SW480 (cell line): ENCODE measurements at regions not wholly inside any gene's neighbourhood (a gene's known extent, or its start where the extent isn't known, plus 50 kb on each side); places are given as distances from the start of the nearest gene placed in this dataset.

Experiments
- DNase-seq: peaks from one replicate; pipeline ENCODE4 v3.0.0-alpha.2; 2016; ENCODE audit warnings: low spot score

DNA sequence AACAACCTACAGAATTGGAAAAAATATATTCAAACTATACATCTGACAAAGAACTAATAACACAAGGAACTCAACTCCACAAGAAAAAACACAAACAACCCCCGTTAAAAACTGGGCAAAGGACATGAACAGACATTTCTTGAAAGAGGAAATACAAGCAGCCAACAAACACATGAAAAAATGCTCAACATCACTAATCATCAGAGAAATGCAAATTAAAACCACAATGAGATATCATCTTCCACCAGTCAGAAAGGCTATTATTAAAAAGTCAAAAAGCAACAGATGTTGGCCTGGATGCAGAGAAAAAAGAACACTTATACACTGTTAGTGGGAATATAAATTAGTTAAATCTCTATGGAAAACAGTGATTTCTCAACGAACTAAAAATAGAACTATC lies 82.6 kb upstream of the CCDC91 start:
- no peak for DNase-seq

GRCh38 chr12:28108599-28108998 lies 81.7 kb upstream of the CCDC91 start:
- peak; percentile 7 for DNase-seq

- DNase-seq, result no peak
Measured at GRCh38 chr12:28110329-28110728, 79.9 kb upstream of the CCDC91 start.

GRCh38 chr12:28114488-28114887 lies 75.8 kb upstream of the CCDC91 start:
- DNase-seq, result no peak

DNA sequence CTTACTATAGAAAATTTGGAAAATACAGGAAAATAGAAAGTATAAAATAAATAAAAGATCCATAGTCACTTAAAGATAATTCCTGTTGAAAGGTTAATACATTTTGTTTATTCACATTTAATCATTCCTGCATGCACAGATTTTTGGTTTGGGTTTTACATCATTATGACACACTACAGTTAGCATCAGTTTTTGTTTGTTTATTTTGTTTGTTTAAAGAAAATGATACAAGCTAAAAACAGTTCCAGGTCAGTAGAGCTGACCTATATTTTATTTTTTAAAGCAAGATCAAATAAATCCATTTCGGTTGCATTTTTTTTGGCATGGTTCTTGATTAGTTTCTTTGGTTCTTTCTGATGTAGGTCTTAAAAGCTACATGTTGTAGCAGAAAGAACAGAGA lies 68.8 kb upstream of the CCDC91 start:
- DNase-seq, result no peak

DNA sequence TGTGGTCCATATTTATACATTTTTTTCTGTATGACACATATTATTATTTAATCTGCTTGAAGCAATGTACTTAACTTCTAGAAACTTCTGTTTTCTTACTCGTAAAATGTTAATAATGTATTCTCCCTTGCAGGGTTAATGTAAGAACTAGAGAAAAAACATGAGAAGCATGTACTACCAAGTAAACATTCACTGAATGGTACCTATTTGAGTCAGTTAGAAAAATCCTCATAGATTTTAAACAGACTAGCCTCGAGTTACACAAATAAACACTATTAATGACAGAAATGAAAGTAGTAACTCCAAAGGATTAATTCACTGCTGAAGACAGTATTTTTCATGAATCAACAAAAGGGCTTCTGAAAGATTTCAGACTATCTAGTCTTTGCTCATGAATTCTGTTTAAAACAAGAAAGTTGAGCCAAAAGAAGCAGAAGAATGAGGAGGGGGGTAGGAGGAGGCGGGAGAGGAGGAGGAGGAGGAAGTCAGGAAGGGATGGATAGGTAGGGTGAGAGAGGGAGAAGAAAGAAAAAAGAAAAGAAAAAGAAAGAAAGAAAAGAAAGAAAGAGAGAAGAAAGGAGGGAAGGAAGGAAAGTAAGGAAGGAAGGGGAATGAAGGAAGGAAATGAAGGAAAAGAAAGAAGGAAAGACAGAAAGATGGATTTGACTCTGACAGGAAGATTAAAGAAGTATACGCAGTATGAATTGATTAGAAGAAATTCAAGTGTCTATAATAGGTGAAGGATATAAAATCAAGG lies 68.2 kb upstream of the CCDC91 start:
- no peak for DNase-seq

- no peak for DNase-seq
Measured at GRCh38 chr12:28122756-28123155, 67.5 kb upstream of the CCDC91 start.

- no peak for DNase-seq
Measured at GRCh38 chr12:28127455-28127854, 62.8 kb upstream of the CCDC91 start.

DNA sequence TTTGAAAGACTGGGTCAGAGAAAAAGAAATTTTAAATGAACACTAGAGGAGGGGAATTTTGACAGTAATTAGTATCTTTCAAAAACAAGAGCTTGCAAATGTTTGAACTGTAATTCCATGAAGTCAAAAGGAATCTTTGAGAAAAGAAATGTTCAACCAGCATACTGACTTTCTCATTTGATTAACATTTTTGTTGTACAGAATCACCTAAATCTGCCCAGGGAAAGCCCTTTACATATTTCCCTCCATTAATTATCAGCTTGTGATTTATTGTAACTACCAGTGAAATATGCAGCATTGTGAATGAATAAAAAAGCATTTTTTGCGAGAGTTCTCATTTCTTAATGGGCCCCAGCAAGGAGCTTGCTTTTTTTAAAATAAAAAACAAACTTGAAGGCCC lies 61.2 kb upstream of the CCDC91 start:
- no peak for DNase-seq

DNA sequence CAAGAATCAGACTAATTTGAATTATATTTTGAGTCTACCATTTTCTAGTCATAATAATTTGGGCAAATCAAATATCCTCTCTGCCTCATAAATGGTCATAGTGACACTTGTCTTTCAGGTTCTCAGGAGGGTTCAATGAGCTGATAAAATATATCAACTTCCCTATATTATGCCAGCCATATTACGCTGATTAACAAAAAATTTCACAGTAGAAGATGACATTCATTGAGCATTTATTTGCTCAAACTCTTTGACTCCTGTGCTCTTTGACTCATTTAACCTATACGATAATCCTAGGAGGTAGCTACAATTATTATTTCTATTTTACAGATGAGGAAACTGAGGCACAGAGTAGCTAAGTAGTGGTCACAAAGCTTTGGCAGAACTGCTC lies 60.0 kb upstream of the CCDC91 start:
- DNase-seq, result no peak

DNA sequence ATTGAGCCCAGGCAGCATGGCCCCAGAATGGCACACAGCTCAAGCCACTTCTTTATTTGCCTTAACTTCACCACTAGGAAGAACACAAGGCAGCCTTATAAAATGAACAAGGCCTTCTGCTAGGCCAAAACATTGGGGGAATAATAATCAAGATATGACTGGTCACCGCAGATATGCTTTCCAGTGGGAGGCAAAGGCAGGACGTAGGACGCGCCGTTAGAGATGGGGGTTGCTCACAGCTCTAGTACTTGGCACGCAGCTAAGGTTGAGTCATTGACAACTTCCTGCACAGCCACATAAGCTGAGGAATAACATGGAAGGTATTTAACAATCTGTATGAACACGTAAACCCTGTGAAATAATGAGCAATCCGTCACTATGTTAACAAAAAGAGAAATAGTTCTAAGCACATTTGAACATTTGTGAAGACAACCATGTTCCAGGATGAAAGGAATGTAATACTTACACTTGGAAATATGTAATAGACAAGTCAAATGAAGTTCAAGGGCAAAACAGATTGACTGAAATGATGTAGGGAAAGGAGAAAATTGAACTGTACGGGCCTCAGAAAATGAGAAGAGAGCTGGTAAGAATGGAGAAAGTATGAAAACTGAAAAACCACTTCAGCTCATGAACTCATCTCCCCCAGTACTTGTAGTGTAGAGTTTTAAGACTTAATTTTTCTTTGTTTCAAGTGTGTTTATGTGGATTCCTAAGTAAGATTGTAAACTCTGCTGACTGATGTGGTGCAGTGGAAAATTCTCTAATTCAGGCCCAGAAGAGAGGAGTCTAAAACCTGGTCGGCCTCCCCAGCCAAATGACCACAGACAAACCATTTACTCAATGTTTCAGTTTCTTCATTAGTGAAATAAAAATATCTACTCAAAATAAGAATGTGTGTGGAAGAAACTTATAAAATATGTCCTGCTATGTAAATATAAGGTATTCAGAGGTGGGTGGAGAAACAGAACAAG lies 59.3 kb upstream of the CCDC91 start:
- peak; percentile 8 for DNase-seq

DNA sequence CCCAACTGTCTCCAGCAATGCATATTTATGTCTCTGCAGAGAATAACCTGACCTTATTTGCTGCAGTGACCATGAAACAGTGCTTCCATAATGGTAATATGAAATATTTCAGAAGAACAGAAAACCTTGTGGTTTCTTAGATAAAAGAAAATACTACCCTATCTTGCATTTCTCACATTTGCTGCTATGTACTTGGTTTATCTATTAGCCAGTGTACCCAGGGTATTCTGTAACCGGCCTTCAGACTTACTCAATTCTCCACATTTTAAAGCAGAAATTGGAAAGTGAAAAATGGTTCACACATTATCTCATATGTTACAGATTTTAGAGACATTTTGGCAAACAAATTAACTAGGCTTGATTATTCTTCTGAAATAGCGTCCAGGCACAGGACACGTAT lies 57.9 kb upstream of the CCDC91 start:
- no peak for DNase-seq

- DNase-seq, result no peak
Measured at GRCh38 chr12:28135801-28136439, 54.3 kb upstream of the CCDC91 start.

DNA sequence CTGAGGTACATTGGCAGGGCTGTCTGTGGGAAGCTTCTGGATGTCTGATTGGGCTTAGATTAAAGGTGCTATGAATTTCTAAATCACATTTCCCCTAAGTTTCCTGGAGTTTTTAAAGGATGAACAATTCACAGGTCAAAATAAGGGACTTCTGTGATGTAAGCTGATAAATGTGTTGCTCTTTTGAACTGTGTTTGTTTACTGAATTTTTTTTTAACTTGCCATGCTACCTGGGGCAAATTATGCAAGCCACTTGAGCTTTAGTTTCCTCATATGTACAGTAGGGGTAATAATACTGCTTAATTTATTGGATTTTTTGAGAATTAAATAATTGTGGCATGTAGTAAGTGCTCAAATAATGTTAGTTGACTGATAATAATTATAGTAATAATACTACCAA lies 52.8 kb upstream of the CCDC91 start:
- no peak for DNase-seq

DNA sequence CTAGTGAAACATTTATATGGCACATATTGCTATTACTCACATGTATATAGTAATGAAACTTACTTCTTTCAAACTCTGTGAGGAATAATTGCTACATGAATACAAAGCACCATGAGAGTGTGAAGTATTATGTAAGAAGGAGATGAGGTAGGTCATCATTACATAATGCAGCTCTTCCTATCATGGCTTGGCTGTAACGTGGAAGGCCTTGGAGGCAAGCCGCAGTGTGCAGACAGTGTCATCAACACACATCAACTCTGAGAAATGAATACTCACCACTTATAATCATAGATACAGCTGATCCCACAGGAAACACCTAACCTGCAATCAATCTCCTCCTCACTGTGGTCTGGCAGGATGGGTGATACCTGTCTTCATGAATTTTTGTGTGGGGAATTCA lies 49.9 kb upstream of the CCDC91 start:
- DNase-seq, result no peak
